Tibial artery (tissue), 4 donors: ENCODE measurements at regions not wholly inside any gene's neighbourhood (a gene's known extent, or its start where the extent isn't known, plus 50 kb on each side); places are given as distances from the start of the nearest gene placed in this dataset.

ENCODE experiments used
- DNase-seq, 2 donors: peaks; one replicate each; pipeline ENCODE4 v3.0.0-alpha.2; 2019
- H3K27ac ChIP-seq, 2 donors: fragments of 200-600 bp; sonication (generic) in 1 of 2; 1 replicate in 1 of 2; 2 replicates in 1 of 2; pipeline ENCODE4 v1.5.1; 2018 to 2019; ENCODE audit warnings: mild to moderate bottlenecking in 1 of 2
- H3K27me3 ChIP-seq, 2 donors: fragments of 200-600 bp; sonication (generic) in 1 of 2; one replicate each; pipeline versions ENCODE4 v1.5.1 to v1.6.0; 2016 to 2019
- H3K36me3 ChIP-seq, 3 donors: fragments of 200-600 bp; sonication (generic) in 2 of 3; one replicate each; pipeline ENCODE4 v1.5.1; 2016 to 2019; ENCODE audit warnings: mild to moderate bottlenecking in 2 of 3
- H3K4me1 ChIP-seq, 4 donors: fragments of 200-600 bp; sonication (generic) in 2 of 4; 1 replicate in 3 of 4; 2 replicates in 1 of 4; pipeline ENCODE4 v1.5.1; 2016 to 2019
- H3K4me3 ChIP-seq, 2 donors: fragments of 200-600 bp; sonication (generic) in 1 of 2; 1 replicate in 1 of 2; 2 replicates in 1 of 2; pipeline ENCODE4 v1.5.1; 2018 to 2019; ENCODE audit warnings: mild to moderate bottlenecking in 2 of 2
- H3K9me3 ChIP-seq, 3 donors: fragments of 200-600 bp; sonication (generic) in 1 of 3; one replicate each; pipeline ENCODE4 v1.5.1; 2016 to 2019
- intact Hi-C: fragments of 100-400 bp; cut with DNase I; formaldehyde crosslinking; loops from one replicate; pipeline ENCODE4 v1.15.0; 2023; ENCODE audit warnings: low total_unique reads
- TF ChIP-seq, protein P1 (sequence below), 2 experiments: fragments of 200-600 bp in 1 of 2; fragments of 450-650 bp in 1 of 2; IDR thresholded peaks; one replicate each; pipeline ENCODE4 v1.5.1; 2017 to 2019; ENCODE audit warnings: antibody characterized with exemption in 2 of 2, mild to moderate bottlenecking in 1 of 2, moderate library complexity in 1 of 2

DNA sequence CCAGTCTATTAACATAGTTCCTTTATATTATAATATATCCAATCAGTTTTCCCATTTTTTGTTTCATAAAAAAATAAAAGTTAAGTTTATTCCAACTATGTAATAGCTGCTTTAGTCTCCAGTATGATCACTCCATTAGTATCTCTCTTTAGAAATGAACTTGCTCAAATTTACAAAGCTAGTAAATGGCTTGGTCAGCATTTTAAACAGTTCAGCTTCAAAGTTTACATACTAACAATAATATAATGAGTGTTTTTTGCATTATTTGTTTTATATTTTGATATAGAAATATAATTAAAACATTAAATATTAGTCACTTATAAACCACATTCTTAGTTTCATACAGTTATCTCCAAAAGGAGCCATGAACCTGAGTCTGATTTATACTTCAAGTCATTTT, 1073.8 kb downstream of the SLITRK5 start:
- TF ChIP-seq, protein P1, sequence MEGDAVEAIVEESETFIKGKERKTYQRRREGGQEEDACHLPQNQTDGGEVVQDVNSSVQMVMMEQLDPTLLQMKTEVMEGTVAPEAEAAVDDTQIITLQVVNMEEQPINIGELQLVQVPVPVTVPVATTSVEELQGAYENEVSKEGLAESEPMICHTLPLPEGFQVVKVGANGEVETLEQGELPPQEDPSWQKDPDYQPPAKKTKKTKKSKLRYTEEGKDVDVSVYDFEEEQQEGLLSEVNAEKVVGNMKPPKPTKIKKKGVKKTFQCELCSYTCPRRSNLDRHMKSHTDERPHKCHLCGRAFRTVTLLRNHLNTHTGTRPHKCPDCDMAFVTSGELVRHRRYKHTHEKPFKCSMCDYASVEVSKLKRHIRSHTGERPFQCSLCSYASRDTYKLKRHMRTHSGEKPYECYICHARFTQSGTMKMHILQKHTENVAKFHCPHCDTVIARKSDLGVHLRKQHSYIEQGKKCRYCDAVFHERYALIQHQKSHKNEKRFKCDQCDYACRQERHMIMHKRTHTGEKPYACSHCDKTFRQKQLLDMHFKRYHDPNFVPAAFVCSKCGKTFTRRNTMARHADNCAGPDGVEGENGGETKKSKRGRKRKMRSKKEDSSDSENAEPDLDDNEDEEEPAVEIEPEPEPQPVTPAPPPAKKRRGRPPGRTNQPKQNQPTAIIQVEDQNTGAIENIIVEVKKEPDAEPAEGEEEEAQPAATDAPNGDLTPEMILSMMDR (IDR thresholded peaks at IDR 0.05): no peak
- no peaks in the 10 kb centered on the region for H3K9me3 ChIP-seq
- no peaks in the 10 kb centered on the region for H3K36me3 ChIP-seq

DNA sequence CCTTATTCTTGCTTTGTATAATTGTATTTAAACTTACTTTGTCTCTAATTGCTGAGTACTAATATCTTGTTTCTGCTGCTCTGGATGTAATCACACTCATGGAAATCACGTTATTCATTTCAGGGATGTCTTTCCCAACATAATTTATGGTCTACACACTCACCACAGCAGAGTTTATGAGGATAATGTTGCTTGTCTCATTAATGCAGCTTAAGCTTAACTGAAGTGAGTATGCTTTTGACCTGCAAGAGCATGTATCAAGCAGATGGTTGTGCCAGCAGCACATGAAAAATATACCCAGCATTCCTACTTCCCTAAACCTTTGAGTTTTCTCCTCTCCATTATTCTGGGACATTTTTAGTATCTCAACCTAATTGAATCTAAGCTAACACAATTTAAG, 1080.9 kb downstream of the SLITRK5 start:
- no peak for DNase-seq
- Histone ChIP-seq H3K9me3 (no peaks in the 10 kb centered on the region), H3K4me1 (no peaks in the 10 kb centered on the region), H3K27ac (no peak overlapping the region), H3K4me3 (no peak overlapping the region), H3K27me3 (no peaks in the 10 kb centered on the region), H3K36me3 (no peaks in the 10 kb centered on the region)
- intact Hi-C loops: no loop called here
- TF ChIP-seq, protein P1 (IDR thresholded peaks at IDR 0.05): no peak

More for the DNA sequence above, 1073.8 kb downstream of the SLITRK5 start:
- no peak for DNase-seq
- Histone ChIP-seq H3K27ac (no peak overlapping the region), H3K4me1 (no peaks in the 10 kb centered on the region), H3K27me3 (no peaks in the 10 kb centered on the region), H3K4me3 (no peak overlapping the region)
- intact Hi-C loops: no loop called here

DNA sequence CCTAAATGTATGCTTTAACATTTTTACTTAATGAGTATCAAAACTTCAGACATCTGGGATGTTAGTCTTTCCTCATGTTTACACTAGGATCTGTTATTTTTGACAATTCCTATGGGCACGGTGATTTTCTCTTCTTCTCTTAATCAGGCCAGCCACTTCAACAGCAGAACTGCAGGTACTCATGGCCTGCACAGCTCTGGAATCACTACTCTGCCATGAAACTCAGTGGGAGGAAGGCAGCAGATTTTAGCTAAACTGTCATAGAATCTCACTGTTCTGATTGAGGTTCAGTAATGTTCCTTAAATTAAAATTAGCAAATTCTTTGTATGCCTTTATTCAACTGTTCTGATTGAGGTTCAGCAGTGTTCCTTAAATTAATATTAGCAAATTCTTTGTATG, 1083.0 kb downstream of the SLITRK5 start:
- no peaks in the 10 kb centered on the region for H3K36me3 ChIP-seq
- intact Hi-C loops: no loop called here
- no peak for DNase-seq
- no peaks in the 10 kb centered on the region for H3K27me3 ChIP-seq
- TF ChIP-seq, protein P1 (IDR thresholded peaks at IDR 0.05): no peak
- H3K9me3 ChIP-seq: no peaks in the 10 kb centered on the region
- no peak overlapping the region for H3K4me3 ChIP-seq
- H3K27ac ChIP-seq: no peak overlapping the region
- no peaks in the 10 kb centered on the region for H3K4me1 ChIP-seq

DNA sequence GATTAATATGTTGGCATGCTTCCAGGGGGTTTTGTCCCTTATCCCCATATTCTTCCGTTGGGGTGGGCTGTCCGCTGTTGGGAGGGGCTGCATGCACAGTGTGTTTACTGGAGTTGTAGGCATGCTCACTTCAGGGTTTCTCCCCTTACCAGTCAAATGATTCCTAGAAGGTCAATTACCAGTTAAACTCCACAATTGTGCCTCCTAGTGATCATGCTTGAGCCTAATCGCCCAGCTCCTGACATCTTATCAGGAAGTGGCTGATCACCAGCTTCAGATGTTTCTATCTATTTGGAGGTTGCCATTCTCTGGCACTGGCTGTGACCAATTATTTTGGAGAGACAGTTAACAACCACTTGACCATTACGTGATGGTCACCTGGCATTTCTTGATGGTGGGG, 1090.0 kb downstream of the SLITRK5 start:
- Histone ChIP-seq H3K9me3 (no peaks in the 10 kb centered on the region), H3K4me1 (no peaks in the 10 kb centered on the region), H3K4me3 (no peak overlapping the region), H3K27ac (no peak overlapping the region), H3K27me3 (no peaks in the 10 kb centered on the region), H3K36me3 (no peaks in the 10 kb centered on the region)
- intact Hi-C loops: no loop called here
- no peak for DNase-seq
- TF ChIP-seq, protein P1 (IDR thresholded peaks at IDR 0.05): no peak

DNA sequence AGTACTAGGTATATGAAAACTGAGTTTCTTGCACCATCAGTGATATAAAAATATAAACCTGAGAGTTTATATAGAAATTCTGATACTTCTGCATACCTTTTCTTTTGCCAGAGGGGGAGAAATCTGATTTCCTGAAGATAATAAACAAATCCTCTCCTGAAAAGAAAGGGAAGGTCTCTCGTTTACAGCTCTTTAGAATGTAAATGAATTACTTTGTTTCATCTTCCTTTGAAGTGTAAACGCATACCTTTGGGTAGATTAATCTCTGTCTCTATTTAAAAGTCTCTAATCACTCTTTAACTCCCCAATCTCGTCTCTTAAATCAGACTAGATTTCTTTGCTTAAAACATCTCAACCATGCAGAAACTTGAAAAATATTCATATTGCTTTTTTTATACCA, 1092.9 kb downstream of the SLITRK5 start:
- DNase-seq: no peak
- H3K36me3 ChIP-seq: no peaks in the 10 kb centered on the region
- no peak overlapping the region for H3K4me3 ChIP-seq
- TF ChIP-seq, protein P1 (IDR thresholded peaks at IDR 0.05): no peak
- intact Hi-C loops: no loop called here
- H3K4me1 ChIP-seq: no peaks in the 10 kb centered on the region
- no peak overlapping the region for H3K27ac ChIP-seq
- no peaks in the 10 kb centered on the region for H3K27me3 ChIP-seq
- no peaks in the 10 kb centered on the region for H3K9me3 ChIP-seq

DNA sequence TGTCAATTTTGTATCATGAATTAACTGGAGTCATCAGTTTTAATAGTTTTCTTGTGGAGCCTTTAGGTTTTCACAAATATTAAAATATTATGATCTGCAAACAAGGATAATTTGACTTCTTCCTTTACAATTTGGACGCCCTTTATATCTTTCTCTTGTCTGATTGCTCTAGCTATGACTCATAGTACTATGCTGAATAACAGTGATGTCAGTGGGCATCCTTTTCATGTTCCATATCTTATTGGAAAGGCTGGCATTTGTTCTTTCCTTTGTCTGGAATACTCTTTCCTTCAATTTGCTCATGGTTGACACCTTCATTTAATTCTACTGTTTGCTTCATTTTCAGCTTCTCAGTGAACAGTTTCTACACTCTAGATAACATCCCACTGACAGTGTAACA, 1129.3 kb downstream of the SLITRK5 start:
- Histone ChIP-seq H3K36me3 (no peaks in the 10 kb centered on the region), H3K27me3 (no peaks in the 10 kb centered on the region), H3K27ac (no peak overlapping the region), H3K9me3 (no peaks in the 10 kb centered on the region), H3K4me3 (no peak overlapping the region), H3K4me1 (no peaks in the 10 kb centered on the region)
- intact Hi-C loops: no loop called here
- TF ChIP-seq, protein P1 (IDR thresholded peaks at IDR 0.05): no peak
- DNase-seq: no peak
